ENCODE measurements at regions not wholly inside any gene's neighbourhood (a gene's known extent, or its start where the extent isn't known, plus 50 kb on each side); places are given as distances from the start of the nearest gene placed in this dataset.

GRCh38 chr6:14722704-14723103 lies 523.2 kb upstream of the JARID2 start:
- TF ChIP-seq POLR2A (IDR thresholded peaks at IDR 0.05; ENCODE audit: insufficient read depth in 1 of 2, low read depth in 2 of 2, low read length in 2 of 2) (no peak), CEBPB (IDR thresholded peaks at IDR 0.05; ENCODE audit: borderline replicate concordance, low read depth, low read length) (no peak), CTCF (CRISPR knock-in tag; IDR thresholded peaks at IDR 0.05) (no peak), TCF12 (IDR thresholded peaks at IDR 0.05) (no peak), TCF12 (CRISPR knock-in tag; IDR thresholded peaks at IDR 0.05) (no peak)

Measured in HepG2 (cell line).